HFFc6 (cell line): ENCODE measurements at regions not wholly inside any gene's neighbourhood (a gene's known extent, or its start where the extent isn't known, plus 50 kb on each side); places are given as distances from the start of the nearest gene placed in this dataset.

Source experiments
- DNase-seq: peaks from one replicate; pipeline ENCODE4 v3.0.0-alpha.2; 2018
- H3K27ac Mint-ChIP-seq: 2 replicates; pipeline ENCODE4 v1.8.0; 2020; ENCODE audit warnings: mild to moderate bottlenecking, mixed read lengths
- H3K27me3 Mint-ChIP-seq: 2 replicates; pipeline ENCODE4 v1.8.0; 2021; ENCODE audit warnings: mild to moderate bottlenecking, moderate library complexity, mixed read lengths; ENCODE audit not compliant: insufficient read depth
- H3K36me3 Mint-ChIP-seq: 2 replicates; pipeline ENCODE4 v1.8.0; 2021; ENCODE audit warnings: low read depth, mixed read lengths
- H3K4me1 Mint-ChIP-seq: 2 replicates; pipeline ENCODE4 v1.8.0; 2020; ENCODE audit warnings: low read depth, mixed read lengths
- H3K4me3 Mint-ChIP-seq: 2 replicates; pipeline ENCODE4 v1.8.0; 2020; ENCODE audit warnings: mild to moderate bottlenecking, moderate library complexity, mixed read lengths
- H3K9me3 Mint-ChIP-seq: 2 replicates; pipeline ENCODE4 v1.8.0; 2020; ENCODE audit warnings: mild to moderate bottlenecking, mixed read lengths
- TF ChIP-seq, protein P1 (sequence below): fragments of 200-600 bp; sonication (generic); IDR thresholded peaks from 2 replicates; pipeline ENCODE4 v1.5.0; 2021; ENCODE audit warnings: antibody characterized with exemption, mild to moderate bottlenecking

DNA sequence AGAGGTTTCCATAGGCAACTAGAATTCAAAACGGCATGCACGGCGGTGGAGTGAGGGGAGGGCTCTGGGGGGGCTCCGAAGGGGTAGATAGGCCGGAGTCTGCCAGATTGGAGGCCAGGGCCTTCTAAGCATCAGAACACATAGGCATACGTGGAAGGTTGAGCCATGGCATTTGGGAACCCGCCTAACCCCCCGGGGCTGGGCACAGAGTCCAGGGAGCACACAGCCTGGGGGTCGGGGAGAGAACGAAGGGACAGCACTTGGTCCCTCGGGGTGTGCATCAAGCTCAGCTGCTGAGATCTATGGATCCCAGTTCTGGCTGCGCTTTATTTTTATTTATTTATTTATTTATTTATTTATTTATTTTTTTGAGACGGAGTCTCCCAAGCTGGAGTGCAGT, 89.4 kb upstream of the TNS3 start:
- no peak for DNase-seq
- Mint-ChIP-seq H3K4me3 (no peak overlapping the region), H3K4me1 (peaks cover 34% of the 10 kb centered on the region), H3K36me3 (no peaks in the 10 kb centered on the region), H3K27me3 (peaks cover 4% of the 10 kb centered on the region), H3K9me3 (no peaks in the 10 kb centered on the region), H3K27ac (peak overlapping the region; percentile 26; the same call in 1 of the 2 replicates)
- TF ChIP-seq, protein P1, sequence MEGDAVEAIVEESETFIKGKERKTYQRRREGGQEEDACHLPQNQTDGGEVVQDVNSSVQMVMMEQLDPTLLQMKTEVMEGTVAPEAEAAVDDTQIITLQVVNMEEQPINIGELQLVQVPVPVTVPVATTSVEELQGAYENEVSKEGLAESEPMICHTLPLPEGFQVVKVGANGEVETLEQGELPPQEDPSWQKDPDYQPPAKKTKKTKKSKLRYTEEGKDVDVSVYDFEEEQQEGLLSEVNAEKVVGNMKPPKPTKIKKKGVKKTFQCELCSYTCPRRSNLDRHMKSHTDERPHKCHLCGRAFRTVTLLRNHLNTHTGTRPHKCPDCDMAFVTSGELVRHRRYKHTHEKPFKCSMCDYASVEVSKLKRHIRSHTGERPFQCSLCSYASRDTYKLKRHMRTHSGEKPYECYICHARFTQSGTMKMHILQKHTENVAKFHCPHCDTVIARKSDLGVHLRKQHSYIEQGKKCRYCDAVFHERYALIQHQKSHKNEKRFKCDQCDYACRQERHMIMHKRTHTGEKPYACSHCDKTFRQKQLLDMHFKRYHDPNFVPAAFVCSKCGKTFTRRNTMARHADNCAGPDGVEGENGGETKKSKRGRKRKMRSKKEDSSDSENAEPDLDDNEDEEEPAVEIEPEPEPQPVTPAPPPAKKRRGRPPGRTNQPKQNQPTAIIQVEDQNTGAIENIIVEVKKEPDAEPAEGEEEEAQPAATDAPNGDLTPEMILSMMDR = no peak

- H3K9me3 Mint-ChIP-seq = no peaks in the 10 kb centered on the region
- peaks cover 4% of the 10 kb centered on the region for H3K27me3 Mint-ChIP-seq
- H3K36me3 Mint-ChIP-seq = no peaks in the 10 kb centered on the region
- H3K4me3 Mint-ChIP-seq = no peak overlapping the region
- TF ChIP-seq, protein P1 = no peak
- peak overlapping the region; percentile 26; the same call in 1 of the 2 replicates for H3K27ac Mint-ChIP-seq
- DNase-seq = no peak
- peaks cover 40% of the 10 kb centered on the region for H3K4me1 Mint-ChIP-seq
These were observed 88.8 kb upstream of the TNS3 start for GRCh38 chr7:47670729-47671128.

DNA sequence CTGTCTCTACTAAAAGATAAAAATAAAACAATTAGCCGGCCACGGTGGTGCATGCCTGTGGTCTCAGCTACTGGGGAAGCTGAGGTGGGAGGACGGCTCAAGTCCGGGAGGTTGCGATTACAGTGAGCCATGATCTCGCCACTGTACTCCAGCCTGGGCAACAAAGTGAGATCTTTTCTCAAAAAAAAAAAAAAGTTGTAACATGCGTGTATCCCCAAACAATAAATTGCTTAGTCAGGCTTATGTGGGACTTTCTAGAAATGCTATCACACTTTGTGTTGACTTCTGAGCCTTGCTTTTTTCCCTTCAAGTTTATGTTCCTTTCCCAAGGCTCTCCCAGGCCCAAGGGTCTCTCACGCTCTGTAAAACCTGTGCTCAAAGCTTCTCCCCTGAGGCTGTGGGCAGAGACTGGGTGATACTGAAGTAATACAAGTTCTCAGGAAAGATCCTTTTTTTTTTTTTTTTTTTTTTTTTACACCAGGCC, 88.0 kb upstream of the TNS3 start:
- peaks cover 42% of the 10 kb centered on the region for H3K4me1 Mint-ChIP-seq
- DNase-seq = no peak
- peak overlapping the region; percentile 94 for H3K27ac Mint-ChIP-seq
- TF ChIP-seq, protein P1 = no peak
- peaks cover 6% of the 10 kb centered on the region for H3K27me3 Mint-ChIP-seq
- no peaks in the 10 kb centered on the region for H3K36me3 Mint-ChIP-seq
- H3K9me3 Mint-ChIP-seq = no peaks in the 10 kb centered on the region
- peak overlapping the region; percentile 74 for H3K4me3 Mint-ChIP-seq

- TF ChIP-seq, protein P1 = 0 out of 2 replicates have a peak, but pooled peaks have one; percentile 11
- no peaks in the 10 kb centered on the region for H3K9me3 Mint-ChIP-seq
- H3K36me3 Mint-ChIP-seq = no peaks in the 10 kb centered on the region
- peaks cover 42% of the 10 kb centered on the region for H3K4me1 Mint-ChIP-seq
- peak; percentile 93 for DNase-seq
- peaks cover 6% of the 10 kb centered on the region for H3K27me3 Mint-ChIP-seq
- H3K4me3 Mint-ChIP-seq = peak overlapping the region; percentile 74
- H3K27ac Mint-ChIP-seq = peak overlapping the region; percentile 94
These were observed 87.4 kb upstream of the TNS3 start for GRCh38 chr7:47669178-47669891.

- Mint-ChIP-seq H3K27ac (no peak overlapping the region; the same call in 1 of the 2 replicates), H3K9me3 (no peaks in the 10 kb centered on the region), H3K36me3 (no peaks in the 10 kb centered on the region), H3K27me3 (peaks cover 2% of the 10 kb centered on the region), H3K4me3 (no peak overlapping the region), H3K4me1 (peaks cover 56% of the 10 kb centered on the region)
- DNase-seq = peak; percentile 33
- TF ChIP-seq, protein P1 = no peak
These were observed 84.4 kb upstream of the TNS3 start for GRCh38 chr7:47666164-47666862.
